DOHH2 (cell line): ENCODE measurements at regions not wholly inside any gene's neighbourhood (a gene's known extent, or its start where the extent isn't known, plus 50 kb on each side); places are given as distances from the start of the nearest gene placed in this dataset.

Experiments
- H3F3A ChIP-seq: fragments of 200-600 bp; sonication (generic), shearing (Covaris generic); 2 replicates; pipeline ENCODE4 v1.6.0; 2016; ENCODE audit warnings: antibody characterized with exemption, mild to moderate bottlenecking; ENCODE audit not compliant: control insufficient read depth, insufficient read depth
- H3K27ac ChIP-seq: fragments of 200-600 bp; sonication (generic); 2 replicates; pipeline ENCODE4 v1.5.1; 2014; ENCODE audit warnings: low read depth, mild to moderate bottlenecking, low read length, moderate library complexity
- H3K27me3 ChIP-seq: fragments of 200-600 bp; sonication (generic); 2 replicates; pipeline ENCODE4 v1.6.1; 2014; ENCODE audit warnings: mild to moderate bottlenecking, low read length, mixed read lengths; ENCODE audit not compliant: control insufficient read depth
- H3K36me3 ChIP-seq: fragments of 200-600 bp; sonication (generic); 2 replicates; pipeline ENCODE4 v1.6.1; 2014; ENCODE audit warnings: mild to moderate bottlenecking, low read length, moderate library complexity, mixed read lengths; ENCODE audit not compliant: control insufficient read depth
- H3K4me1 ChIP-seq: fragments of 200-600 bp; sonication (generic); 2 replicates; pipeline ENCODE4 v1.6.1; 2014; ENCODE audit warnings: mild to moderate bottlenecking, low read length, mixed read lengths; ENCODE audit not compliant: control insufficient read depth
- H3K4me2 ChIP-seq: fragments of 200-600 bp; sonication (generic); 2 replicates; pipeline ENCODE4 v1.6.0; 2014; ENCODE audit warnings: mild to moderate bottlenecking, low read length, moderate library complexity
- H3K4me3 ChIP-seq: fragments of 200-600 bp; sonication (generic); 2 replicates; pipeline ENCODE4 v1.5.1; 2014; ENCODE audit warnings: mild to moderate bottlenecking, low read length, mixed read lengths
- H3K79me2 ChIP-seq: fragments of 200-600 bp; sonication (generic); 2 replicates; pipeline ENCODE4 v1.6.1; 2014; ENCODE audit warnings: mild to moderate bottlenecking, low read length, mixed read lengths; ENCODE audit not compliant: control insufficient read depth
- H3K9me2 ChIP-seq: fragments of 200-600 bp; sonication (generic); replicated peaks from 2 replicates; pipeline ENCODE4 v1.6.1; 2014; ENCODE audit warnings: mild to moderate bottlenecking, low read length, mixed read lengths; ENCODE audit not compliant: control insufficient read depth
- H3K9me3 ChIP-seq: fragments of 200-600 bp; sonication (generic); 2 replicates; pipeline ENCODE4 v1.6.1; 2014; ENCODE audit warnings: antibody characterized with exemption, low read length, mixed read lengths; ENCODE audit not compliant: control insufficient read depth, insufficient read depth
- H4K20me1 ChIP-seq: fragments of 200-600 bp; sonication (generic); 2 replicates; pipeline ENCODE4 v1.6.0; 2014; ENCODE audit warnings: low read depth, mild to moderate bottlenecking, antibody characterized with exemption, low read length, moderate library complexity; ENCODE audit not compliant: control insufficient read depth, insufficient read depth
- CTCF ChIP-seq: fragments of 200-600 bp; sonication (generic); IDR thresholded peaks from one replicate; pipeline ENCODE4 v1.5.1; 2014; ENCODE audit warnings: antibody characterized with exemption, mild to moderate bottlenecking, low read depth, low read length; ENCODE audit not compliant: poor library complexity, severe bottlenecking
- EZH2phosphoT487 ChIP-seq: fragments of 200-600 bp; sonication (generic); IDR thresholded peaks from 2 replicates; pipeline ENCODE4 v1.6.1; 2017; ENCODE audit warnings: borderline replicate concordance, mild to moderate bottlenecking, antibody characterized with exemption, low read length, moderate library complexity, mixed read lengths

GRCh38 chr4:26076896-26077295 lies 162.9 kb downstream of the SMIM20 start:
- H3K4me2 ChIP-seq, result no peak overlapping the region
- no peaks in the 10 kb centered on the region for H3K9me3 ChIP-seq
- H3F3A ChIP-seq, result no peaks in the 10 kb centered on the region
- H3K9me2 ChIP-seq, result no peaks in the 10 kb centered on the region
- TF ChIP-seq EZH2phosphoT487, result no peak
- TF ChIP-seq CTCF, result no peak
- no peaks in the 10 kb centered on the region for H4K20me1 ChIP-seq
- no peaks in the 10 kb centered on the region for H3K36me3 ChIP-seq
- H3K79me2 ChIP-seq, result no peaks in the 10 kb centered on the region
- no peak overlapping the region for H3K4me3 ChIP-seq
- no peak overlapping the region for H3K27ac ChIP-seq
- H3K27me3 ChIP-seq, result peaks cover 58% of the 10 kb centered on the region
- H3K4me1 ChIP-seq, result peaks cover 4% of the 10 kb centered on the region; the same call in 1 of the 2 replicates

- no peak overlapping the region for H3K4me3 ChIP-seq
Measured at GRCh38 chr4:26077756-26078155, 163.7 kb downstream of the SMIM20 start.

GRCh38 chr4:26080870-26081628 lies 167.0 kb downstream of the SMIM20 start:
- Histone ChIP-seq H3K4me2 (no peak overlapping the region), H4K20me1 (no peaks in the 10 kb centered on the region), H3K9me2 (no peaks in the 10 kb centered on the region), H3K9me3 (no peaks in the 10 kb centered on the region), H3K4me3 (no peak overlapping the region), H3F3A (no peaks in the 10 kb centered on the region), H3K79me2 (no peaks in the 10 kb centered on the region), H3K27ac (no peak overlapping the region), H3K36me3 (no peaks in the 10 kb centered on the region), H3K27me3 (peaks cover 64% of the 10 kb centered on the region), H3K4me1 (peaks cover 2% of the 10 kb centered on the region; the same call in 1 of the 2 replicates)
- TF ChIP-seq EZH2phosphoT487 (no peak), CTCF (no peak)

More at GRCh38 chr4:26077756-26078155, 163.7 kb downstream of the SMIM20 start:
- Histone ChIP-seq H3K4me2 (no peak overlapping the region), H3F3A (no peaks in the 10 kb centered on the region), H3K27me3 (peaks cover 65% of the 10 kb centered on the region), H3K9me2 (no peaks in the 10 kb centered on the region), H3K9me3 (no peaks in the 10 kb centered on the region), H4K20me1 (no peaks in the 10 kb centered on the region), H3K4me1 (peaks cover 7% of the 10 kb centered on the region; the same call in 1 of the 2 replicates), H3K36me3 (no peaks in the 10 kb centered on the region), H3K27ac (no peak overlapping the region), H3K79me2 (no peaks in the 10 kb centered on the region)
- TF ChIP-seq EZH2phosphoT487, result no peak
- TF ChIP-seq CTCF, result no peak
